Activated CD8-positive, alpha-beta memory T cell treated with anti-CD3 and anti-CD28 coated beads, Interleukin-2, amount 50 U/mL, for 48 hours (primary cell): ENCODE measurements at regions not wholly inside any gene's neighbourhood (a gene's known extent, or its start where the extent isn't known, plus 50 kb on each side); places are given as distances from the start of the nearest gene placed in this dataset.
"Not testable (repeated sequence)": the region's sequence is repeated elsewhere in the genome, so short reads cannot be mapped to it uniquely, and the experiment has no call there.

ENCODE experiments used
- DNase-seq: peaks from one replicate; pipeline ENCODE4 v3.0.0-alpha.2; 2020

DNA sequence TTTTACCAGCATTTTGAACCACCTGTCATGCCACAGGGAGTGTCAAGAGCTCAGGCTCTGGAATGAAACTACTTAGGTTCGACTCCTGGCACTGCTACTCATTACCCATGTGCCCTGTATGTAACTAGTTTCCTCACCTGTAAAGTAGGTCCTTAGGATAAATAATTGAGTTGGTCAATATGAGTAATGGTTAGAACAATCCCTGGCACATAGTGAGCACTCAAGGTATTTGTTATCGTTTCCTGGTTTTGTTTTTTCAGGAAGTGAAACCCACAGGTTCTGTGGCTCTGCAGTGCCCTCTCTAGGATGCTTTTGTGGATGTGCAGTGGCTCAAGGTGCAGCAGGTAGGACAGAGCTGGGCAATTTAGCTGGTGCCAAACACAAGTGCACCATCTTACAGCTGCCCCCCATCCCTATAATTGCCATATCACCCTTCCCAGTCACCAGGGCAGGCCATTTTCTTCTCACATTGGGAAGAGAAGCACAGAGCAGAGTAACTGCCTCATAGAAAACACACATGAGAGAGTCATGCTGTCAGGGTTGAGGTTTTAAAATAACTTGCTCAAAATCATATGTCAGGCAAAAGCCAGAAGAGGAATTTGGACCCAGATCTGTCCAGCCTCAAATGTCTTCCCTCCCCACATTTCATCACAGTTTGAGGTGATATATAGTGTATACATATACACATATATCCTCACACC lies 297.5 kb downstream of the RPAP3 start:
- DNase-seq, result no peak

DNA sequence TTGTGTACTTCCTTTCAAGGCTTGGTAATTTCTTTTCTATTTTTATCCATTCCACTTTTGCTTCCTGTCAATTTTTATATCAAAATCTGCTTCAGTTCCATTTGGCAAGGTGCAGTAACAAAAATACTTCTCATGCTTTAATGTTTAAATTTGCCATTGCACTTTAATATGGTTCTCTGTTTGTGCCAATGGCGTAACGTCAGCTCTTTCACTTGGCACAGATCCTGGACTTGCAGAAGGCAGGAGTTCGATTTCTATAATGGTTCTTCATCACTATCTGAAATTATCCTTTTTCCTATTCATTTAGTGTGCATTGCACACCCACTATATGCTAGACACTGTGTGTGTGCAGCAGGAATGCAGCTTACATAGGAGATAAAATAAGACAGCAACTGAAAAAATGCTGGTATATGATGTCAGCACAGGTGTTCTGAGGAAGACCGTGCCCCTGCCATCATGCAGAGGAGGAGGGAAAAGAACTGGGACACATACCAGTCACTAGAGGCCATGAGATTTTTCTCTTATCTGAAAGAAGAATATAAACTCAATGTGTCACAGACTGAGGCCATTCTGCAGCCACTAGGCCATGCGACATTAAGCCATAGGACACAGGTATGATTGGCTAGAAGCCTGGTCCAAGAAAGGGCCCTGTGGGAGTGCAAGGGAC lies 298.2 kb downstream of the RPAP3 start:
- no peak for DNase-seq

DNA sequence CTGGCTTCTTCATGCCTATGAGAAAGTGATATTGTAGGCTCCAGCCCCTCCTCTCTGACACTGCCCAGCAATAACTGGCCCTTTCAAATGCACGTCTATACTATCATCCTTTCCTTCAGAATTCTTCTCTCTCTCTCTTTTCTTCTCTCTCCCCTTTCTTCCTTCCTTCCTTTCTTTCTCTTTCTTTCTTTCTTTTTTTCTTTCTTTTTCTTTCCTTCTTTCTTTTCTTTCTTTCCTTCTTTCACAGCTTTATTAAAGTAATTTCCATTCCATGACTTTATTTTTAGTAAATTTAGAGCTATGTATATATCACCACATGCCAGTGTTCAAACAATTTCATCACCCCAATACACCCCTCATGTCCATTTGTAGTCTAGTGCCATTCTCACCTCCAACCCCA lies 302.1 kb downstream of the RPAP3 start:
- DNase-seq, result no peak

DNA sequence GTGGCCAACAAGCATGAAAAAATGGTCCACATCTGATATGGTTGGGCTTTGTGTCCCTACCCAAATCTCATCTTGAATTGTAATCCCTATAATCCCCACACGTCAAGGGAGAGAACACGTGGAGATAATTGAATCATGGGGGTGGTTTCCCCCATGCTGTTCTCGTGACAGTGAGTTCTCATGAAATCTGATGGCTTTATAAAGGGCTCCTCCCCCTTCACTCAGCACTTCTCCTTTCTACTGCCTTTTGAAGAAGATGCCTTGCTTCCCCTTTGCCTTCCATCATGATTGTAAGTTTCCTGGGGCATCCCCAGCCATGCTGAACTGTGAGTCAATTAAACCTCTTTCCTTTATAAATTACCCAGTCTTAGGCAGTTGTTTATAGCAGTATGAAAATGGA lies 304.6 kb downstream of the RPAP3 start:
- DNase-seq, result not testable (repeated sequence)

DNA sequence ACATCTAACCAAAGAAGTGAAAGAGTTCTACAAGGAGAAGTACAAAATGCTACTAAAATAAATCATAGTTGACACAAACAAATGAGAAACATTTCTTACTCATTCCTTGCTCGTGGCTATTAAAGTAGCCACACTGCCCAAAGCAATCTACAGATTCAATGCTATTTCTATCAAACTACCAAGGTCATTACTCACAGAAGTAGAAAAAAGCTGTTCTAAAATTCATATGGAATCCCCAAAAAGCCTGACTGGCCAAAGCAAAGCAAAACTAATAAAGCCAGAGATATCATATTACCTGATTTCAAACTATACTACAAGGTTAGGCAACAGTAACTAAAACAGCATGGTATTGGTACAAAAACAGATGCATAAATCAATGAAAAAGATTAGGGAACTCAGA lies 305.6 kb downstream of the RPAP3 start:
- no peak for DNase-seq

DNA sequence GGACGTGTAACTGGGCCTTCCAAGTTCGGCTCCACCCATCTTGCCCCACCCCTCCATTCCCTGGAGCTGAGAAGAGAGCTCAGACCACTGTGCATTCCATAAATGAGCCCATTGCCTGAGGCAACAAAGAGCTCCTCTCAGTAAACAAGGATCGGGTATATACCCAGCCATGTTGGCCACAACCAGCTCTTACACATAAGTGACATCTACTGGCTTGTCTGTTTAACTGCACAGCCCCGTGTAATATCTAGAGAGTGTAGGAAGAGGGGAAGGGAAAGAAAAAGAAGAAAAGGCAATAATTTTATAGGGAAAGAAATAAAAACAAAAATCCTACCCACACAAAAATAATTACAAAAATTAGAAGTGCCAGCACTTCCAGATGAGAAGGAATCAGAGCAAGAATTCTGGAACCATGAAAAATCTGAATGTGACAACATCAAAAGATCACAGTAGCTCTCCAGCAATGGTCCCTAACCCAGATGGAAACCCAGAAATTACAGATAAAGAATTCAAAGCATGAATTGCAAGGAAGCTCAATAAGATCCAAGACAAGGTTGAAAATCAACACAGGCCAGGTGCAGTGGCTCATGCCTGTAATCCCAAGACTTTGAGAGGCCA lies 308.1 kb downstream of the RPAP3 start:
- no peak for DNase-seq

DNA sequence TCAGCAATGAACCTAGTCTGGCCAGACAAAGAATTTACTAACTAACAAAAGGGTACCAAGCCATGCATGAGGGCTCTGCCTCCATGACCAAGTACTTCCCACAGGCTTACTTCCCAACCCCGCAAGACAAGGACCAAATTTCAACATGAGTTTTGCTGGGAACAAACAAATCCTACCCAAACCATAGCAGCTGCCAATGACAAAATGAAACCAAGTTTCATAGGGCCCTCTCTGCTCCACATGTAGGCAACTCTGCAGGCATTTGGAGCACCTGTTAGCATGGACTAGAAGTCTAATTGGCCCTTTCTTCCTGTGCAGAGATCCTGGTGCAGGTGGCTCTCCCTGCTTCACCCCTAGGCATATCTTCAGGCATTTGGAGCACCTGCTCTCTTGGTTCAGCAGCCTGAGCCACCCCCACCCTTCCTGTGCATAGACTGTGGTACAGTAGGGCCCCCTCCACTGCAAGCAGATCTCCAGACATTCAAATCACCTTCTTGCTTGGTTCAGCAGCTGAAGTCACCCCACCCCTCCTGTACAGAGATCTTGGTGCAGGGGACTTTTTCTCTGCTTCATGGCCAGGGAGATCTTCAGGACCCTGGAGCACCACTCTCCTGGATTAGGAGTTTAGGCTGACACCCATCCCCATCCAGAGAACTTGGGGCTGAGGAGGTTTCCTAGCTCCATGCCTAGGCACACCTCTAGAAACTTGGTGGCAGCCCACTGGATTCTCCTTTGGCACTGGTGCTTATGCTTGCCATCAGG lies 308.7 kb downstream of the RPAP3 start:
- no peak for DNase-seq

DNA sequence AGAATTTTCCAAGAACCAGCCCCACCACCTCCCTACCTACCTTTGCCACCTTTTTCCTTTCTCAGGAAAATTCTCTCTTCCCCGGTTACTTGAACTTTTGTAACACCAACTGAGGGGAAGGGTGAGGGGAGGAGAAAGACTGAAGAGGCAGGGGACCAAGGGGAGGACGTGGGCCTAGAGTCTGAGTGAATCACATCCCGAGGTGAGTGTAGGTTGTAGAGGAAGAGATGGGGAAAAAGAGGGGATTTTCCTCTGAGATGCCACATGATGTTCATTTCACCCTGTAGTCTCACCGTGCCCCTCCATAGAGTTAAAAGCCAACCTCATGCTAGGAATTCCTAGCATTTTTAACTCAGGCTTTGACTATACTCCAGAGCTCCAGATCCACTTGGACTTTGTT lies 311.8 kb downstream of the RPAP3 start:
- no peak for DNase-seq

- no peak for DNase-seq
Measured at GRCh38 chr12:47393403-47393790, 312.4 kb downstream of the RPAP3 start.

- peak; percentile 83 for DNase-seq
Measured at GRCh38 chr12:47391566-47391965, 311.8 kb upstream of the AMIGO2 start.

DNA sequence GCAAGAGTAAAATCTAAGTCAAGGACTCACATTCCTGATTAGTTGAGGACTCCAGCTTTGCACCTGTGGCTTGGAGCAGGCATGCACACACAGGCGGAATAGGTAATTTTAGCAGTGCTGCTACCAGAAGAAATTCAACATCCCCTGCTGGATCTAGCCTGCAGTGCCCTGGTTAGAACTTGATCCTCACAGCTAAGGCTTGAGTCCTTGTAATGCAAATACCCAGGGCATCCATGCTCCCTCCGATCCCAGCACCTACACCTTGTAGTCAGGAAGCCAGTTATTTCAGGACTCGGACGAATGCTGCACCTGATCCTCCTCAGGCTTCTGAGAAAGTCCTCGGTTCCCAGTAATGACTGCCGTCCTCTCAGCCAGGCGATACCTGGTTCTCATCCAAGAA lies 309.0 kb upstream of the AMIGO2 start:
- no peak for DNase-seq

DNA sequence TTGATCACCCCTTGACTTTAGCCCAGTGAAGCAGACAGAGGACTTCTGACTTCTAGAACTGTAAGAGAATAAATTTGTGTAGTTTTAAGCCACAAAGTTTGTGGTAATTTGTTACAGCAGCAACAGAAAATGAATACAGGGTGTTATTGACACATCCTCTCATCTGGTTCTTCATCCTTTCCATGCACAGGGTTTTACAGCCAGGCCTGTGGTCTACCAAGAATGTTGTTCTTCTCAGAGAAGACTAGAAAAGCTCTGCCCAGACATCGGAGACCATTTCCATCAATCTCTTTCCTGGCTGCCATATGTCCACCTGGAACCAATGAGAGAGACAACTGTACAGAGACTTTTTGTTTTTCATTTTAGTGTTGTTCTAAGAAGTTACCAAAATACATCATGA lies 308.2 kb upstream of the AMIGO2 start:
- DNase-seq, result no peak

- no peak for DNase-seq
Measured at GRCh38 chr12:47385653-47386052, 305.9 kb upstream of the AMIGO2 start.

GRCh38 chr12:47383942-47384341 lies 304.2 kb upstream of the AMIGO2 start:
- no peak for DNase-seq

DNA sequence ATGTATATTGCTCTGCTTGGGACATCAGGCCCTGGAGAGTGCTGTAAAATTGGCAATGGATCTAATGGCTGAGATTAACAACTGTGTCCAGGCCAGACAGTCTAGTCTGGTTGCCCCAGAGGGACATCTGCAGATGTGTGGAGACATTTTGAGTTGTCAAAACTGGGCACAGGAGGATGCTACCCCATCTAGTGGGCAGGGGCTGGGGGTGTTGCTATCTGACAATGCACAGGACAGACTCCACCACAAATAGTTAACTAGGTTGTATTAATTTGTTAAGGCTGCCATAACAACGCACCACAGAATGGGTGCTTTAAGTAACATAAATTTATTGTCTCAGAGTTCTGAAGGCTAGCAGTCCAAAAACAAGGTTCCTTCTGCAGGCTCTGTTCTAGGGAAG lies 302.5 kb upstream of the AMIGO2 start:
- DNase-seq, result no peak

- DNase-seq, result no peak
Measured at GRCh38 chr12:47378907-47379306, 299.1 kb upstream of the AMIGO2 start.

GRCh38 chr12:47378222-47378582 lies 298.4 kb upstream of the AMIGO2 start:
- DNase-seq, result no peak

DNA sequence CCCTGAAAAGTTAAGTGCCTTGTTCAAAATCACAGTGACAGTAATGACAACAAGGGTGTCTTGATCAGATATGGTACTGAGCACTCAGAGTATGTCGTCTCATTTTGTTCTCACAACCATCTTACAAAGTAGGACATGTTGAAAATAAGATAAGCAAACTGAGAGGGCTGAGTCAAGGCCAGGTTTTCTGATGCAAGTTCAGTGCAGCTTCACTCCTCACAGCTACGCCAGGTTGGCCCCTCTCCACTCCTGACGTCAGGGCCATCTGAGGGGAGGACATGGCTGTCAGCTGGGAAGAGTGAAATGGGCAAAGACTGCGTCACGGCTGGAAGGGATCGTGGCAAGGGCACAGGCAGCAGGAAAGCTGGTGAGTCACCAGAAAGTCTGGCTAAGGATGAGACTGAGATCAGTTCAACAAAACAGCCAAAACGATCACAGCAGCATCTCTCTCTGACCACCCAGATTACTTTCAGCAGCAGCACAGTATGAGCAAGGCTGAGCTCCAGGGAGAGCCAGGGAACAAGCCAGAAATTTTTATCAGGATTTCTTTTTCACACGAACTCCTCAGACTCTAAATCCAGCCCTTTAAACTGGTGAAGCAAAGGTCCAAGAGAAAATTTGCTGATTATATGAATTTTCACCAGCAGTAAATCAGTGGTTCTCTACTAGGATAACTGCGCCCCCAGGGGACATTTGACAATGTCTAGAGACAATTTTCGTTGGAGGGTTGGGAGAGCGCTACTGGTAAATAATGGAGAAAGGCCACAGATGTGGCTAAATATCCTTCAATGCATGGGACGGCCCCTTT lies 297.9 kb upstream of the AMIGO2 start:
- DNase-seq, result no peak

GRCh38 chr12:47376927-47377326 lies 297.2 kb upstream of the AMIGO2 start:
- no peak for DNase-seq

GRCh38 chr12:47373554-47374150 lies 293.9 kb upstream of the AMIGO2 start:
- DNase-seq, result no peak

- DNase-seq, result no peak
Measured at GRCh38 chr12:47370421-47370820, 290.7 kb upstream of the AMIGO2 start.

DNA sequence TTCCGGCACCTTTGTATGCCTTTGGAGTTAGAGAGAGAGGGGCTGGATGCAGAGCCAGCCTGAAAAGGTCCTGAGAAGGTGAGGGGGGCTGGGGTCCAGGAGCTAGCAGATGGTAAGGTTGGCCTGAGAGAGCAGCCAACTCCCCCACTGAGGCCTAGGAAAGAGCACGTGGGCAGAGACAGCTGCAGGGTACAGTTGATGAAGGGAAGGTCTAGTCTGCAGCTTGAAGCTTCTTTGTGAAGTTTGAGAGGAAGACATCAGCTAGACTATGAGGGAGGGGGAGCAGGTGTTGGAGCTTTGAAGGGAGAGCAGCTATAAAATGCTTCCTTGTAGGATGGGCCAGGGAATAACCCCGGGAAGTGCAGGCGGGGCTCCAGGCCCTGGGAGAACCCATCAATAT lies 289.3 kb upstream of the AMIGO2 start:
- DNase-seq, result no peak
